Loucy (cell line): ENCODE measurements at regions not wholly inside any gene's neighbourhood (a gene's known extent, or its start where the extent isn't known, plus 50 kb on each side); places are given as distances from the start of the nearest gene placed in this dataset.

Experiments used
- EZH2phosphoT487 ChIP-seq: fragments of 200-600 bp; IDR thresholded peaks from 2 replicates; pipeline ENCODE4 v1.6.1; 2018; ENCODE audit warnings: antibody characterized with exemption, mild to moderate bottlenecking, moderate library complexity, borderline replicate concordance
- TF ChIP-seq, protein P1 (sequence below): fragments of 200-600 bp; sonication (generic); conservative IDR thresholded peaks from 2 replicates; pipeline ENCODE4 v1.5.1; 2014; ENCODE audit warnings: mild to moderate bottlenecking, antibody characterized with exemption, low read length

DNA sequence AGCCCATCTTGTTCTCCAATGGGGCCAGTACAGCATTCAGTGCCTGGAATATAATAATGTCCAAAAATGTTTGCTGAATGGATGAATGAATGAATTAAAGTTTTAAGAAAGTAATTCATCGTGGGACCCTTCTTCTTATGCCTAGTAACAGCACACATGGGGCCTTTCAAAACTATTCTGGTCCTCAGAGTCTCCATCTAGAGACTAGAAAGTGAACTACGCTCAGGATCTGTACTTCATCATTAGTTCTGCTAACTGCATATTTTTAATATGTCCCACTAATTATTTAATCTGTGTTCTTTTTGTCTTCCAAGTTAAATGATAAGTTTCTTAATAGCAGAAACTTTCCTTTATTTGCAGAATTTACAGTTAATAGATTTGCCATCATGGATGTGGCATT is 172.5 kb downstream of the SMAD2 start:
- TF ChIP-seq, protein P1, sequence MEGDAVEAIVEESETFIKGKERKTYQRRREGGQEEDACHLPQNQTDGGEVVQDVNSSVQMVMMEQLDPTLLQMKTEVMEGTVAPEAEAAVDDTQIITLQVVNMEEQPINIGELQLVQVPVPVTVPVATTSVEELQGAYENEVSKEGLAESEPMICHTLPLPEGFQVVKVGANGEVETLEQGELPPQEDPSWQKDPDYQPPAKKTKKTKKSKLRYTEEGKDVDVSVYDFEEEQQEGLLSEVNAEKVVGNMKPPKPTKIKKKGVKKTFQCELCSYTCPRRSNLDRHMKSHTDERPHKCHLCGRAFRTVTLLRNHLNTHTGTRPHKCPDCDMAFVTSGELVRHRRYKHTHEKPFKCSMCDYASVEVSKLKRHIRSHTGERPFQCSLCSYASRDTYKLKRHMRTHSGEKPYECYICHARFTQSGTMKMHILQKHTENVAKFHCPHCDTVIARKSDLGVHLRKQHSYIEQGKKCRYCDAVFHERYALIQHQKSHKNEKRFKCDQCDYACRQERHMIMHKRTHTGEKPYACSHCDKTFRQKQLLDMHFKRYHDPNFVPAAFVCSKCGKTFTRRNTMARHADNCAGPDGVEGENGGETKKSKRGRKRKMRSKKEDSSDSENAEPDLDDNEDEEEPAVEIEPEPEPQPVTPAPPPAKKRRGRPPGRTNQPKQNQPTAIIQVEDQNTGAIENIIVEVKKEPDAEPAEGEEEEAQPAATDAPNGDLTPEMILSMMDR, result peak; percentile 59
- TF ChIP-seq EZH2phosphoT487, result no peak
